PFSK-1 (cell line): ENCODE measurements at regions not wholly inside any gene's neighbourhood (a gene's known extent, or its start where the extent isn't known, plus 50 kb on each side); places are given as distances from the start of the nearest gene placed in this dataset.

ENCODE experiments used
- FOXP2 ChIP-seq: optimal IDR thresholded peaks from 2 replicates; pipeline ENCODE3; 2011; ENCODE audit warnings: borderline replicate concordance, control low read depth, inconsistent platforms; ENCODE audit not compliant: insufficient read depth; ENCODE audit errors: extremely low read length, extremely low read depth
- POLR2AphosphoS5 ChIP-seq: IDR thresholded peaks from 2 replicates; pipeline ENCODE4 v1.6.1; 2012; ENCODE audit warnings: low read depth, mild to moderate bottlenecking, control low read depth, low read length, moderate library complexity
- REST ChIP-seq, 2 experiments: IDR thresholded peaks; 2 replicates each; pipeline versions ENCODE4 v1.6.1 to v1.8.0; 2011 to 2012; ENCODE audit warnings: low read depth in 2 of 2, low read length in 2 of 2, control low read depth in 1 of 2, inconsistent platforms in 1 of 2, mild to moderate bottlenecking in 1 of 2, moderate library complexity in 1 of 2; ENCODE audit not compliant: insufficient read depth in 1 of 2
- SIN3A ChIP-seq: IDR thresholded peaks from 2 replicates; pipeline ENCODE4 v1.6.1; 2012; ENCODE audit warnings: mild to moderate bottlenecking, low read length, moderate library complexity, borderline replicate concordance; ENCODE audit not compliant: insufficient read depth
- TAF1 ChIP-seq: IDR thresholded peaks from 2 replicates; pipeline ENCODE4 v1.6.1; 2012; ENCODE audit warnings: low read length, control low read depth, borderline replicate concordance; ENCODE audit not compliant: insufficient read depth

GRCh38 chr15:29636140-29636539, 186.1 kb downstream of the TJP1 start:
- TF ChIP-seq TAF1 (no peak), FOXP2 (no peak), SIN3A (no peak)

- TF ChIP-seq SIN3A (no peak), TAF1 (no peak), REST (IDR thresholded peaks at IDR 0.05; ENCODE audit: insufficient read depth in 1 of 2, low read depth in 2 of 2, low read length in 2 of 2) (no peak), POLR2AphosphoS5 (no peak)
These were observed 186.7 kb downstream of the TJP1 start for GRCh38 chr15:29635513-29636098.

GRCh38 chr15:29633971-29634370, 188.3 kb downstream of the TJP1 start:
- TF ChIP-seq REST (IDR thresholded peaks at IDR 0.05; ENCODE audit: insufficient read depth in 1 of 2, low read depth in 2 of 2, low read length in 2 of 2) (no peak), SIN3A (no peak), TAF1 (no peak), POLR2AphosphoS5 (no peak)

GRCh38 chr15:29632671-29633406, 189.4 kb downstream of the TJP1 start:
- TF ChIP-seq POLR2AphosphoS5 (no peak), SIN3A (no peak), TAF1 (no peak), FOXP2 (no peak), REST (IDR thresholded peaks at IDR 0.05; ENCODE audit: insufficient read depth in 1 of 2, low read depth in 2 of 2, low read length in 2 of 2) (no peak)

- no peak for TF ChIP-seq POLR2AphosphoS5
- TF ChIP-seq FOXP2: no peak
- no peak for TF ChIP-seq TAF1
- TF ChIP-seq REST (IDR thresholded peaks at IDR 0.05; ENCODE audit: insufficient read depth in 1 of 2, low read depth in 2 of 2, low read length in 2 of 2): no peak
- TF ChIP-seq SIN3A: no peak
These were observed 190.9 kb downstream of the TJP1 start for GRCh38 chr15:29631076-29632070.
